ENCODE measurements at regions not wholly inside any gene's neighbourhood (a gene's known extent, or its start where the extent isn't known, plus 50 kb on each side); places are given as distances from the start of the nearest gene placed in this dataset.

DNA sequence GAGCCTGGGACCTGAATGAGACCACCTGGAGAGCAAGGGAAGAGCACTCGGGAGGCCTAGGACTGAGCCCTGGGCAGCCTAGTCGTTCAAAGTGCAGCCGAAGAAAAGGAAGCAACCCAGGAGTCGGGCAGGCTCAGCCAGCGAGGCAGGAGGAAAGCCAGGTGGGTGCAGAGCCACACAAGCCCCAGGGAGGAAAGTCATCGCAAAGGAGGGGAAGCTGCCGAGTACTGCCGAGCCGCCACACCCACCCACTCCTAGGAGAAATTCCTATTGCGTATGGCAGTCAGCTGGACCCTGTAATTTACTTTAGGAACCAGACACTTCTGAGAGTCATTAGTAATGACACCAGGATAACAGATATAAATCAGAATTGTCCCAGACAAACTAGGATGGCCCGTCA lies 187.6 kb downstream of the KATNIP start:
- Histone ChIP-seq H3K4me1 (no peaks in the 10 kb centered on the region), H3K27ac (replicated peaks) (no peak overlapping the region), H3K9me3 (replicated peaks) (no peaks in the 10 kb centered on the region), H3K27me3 (ENCODE audit: low read depth) (no peaks in the 10 kb centered on the region), H3K36me3 (peaks cover 29% of the 10 kb centered on the region), H3K4me3 (no peak overlapping the region)
- DNase-seq = no peak
- intact Hi-C loops (cut with micrococcal nuclease) = no loop called here
- TF ChIP-seq, protein P1, sequence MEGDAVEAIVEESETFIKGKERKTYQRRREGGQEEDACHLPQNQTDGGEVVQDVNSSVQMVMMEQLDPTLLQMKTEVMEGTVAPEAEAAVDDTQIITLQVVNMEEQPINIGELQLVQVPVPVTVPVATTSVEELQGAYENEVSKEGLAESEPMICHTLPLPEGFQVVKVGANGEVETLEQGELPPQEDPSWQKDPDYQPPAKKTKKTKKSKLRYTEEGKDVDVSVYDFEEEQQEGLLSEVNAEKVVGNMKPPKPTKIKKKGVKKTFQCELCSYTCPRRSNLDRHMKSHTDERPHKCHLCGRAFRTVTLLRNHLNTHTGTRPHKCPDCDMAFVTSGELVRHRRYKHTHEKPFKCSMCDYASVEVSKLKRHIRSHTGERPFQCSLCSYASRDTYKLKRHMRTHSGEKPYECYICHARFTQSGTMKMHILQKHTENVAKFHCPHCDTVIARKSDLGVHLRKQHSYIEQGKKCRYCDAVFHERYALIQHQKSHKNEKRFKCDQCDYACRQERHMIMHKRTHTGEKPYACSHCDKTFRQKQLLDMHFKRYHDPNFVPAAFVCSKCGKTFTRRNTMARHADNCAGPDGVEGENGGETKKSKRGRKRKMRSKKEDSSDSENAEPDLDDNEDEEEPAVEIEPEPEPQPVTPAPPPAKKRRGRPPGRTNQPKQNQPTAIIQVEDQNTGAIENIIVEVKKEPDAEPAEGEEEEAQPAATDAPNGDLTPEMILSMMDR (IDR thresholded peaks at IDR 0.05; ENCODE audit: borderline replicate concordance) = no peak
